ENCODE measurements at regions not wholly inside any gene's neighbourhood (a gene's known extent, or its start where the extent isn't known, plus 50 kb on each side); places are given as distances from the start of the nearest gene placed in this dataset.

- H3K4me3 ChIP-seq (ENCODE audit: low read depth, low read length) = no peak overlapping the region
- DNase-seq (ENCODE audit: low read depth) = peak; percentile 28
- H3K27me3 ChIP-seq (ENCODE audit: control insufficient read depth, insufficient read depth, low read length) = peaks cover 4% of the 10 kb centered on the region
- TF ChIP-seq, protein P1, sequence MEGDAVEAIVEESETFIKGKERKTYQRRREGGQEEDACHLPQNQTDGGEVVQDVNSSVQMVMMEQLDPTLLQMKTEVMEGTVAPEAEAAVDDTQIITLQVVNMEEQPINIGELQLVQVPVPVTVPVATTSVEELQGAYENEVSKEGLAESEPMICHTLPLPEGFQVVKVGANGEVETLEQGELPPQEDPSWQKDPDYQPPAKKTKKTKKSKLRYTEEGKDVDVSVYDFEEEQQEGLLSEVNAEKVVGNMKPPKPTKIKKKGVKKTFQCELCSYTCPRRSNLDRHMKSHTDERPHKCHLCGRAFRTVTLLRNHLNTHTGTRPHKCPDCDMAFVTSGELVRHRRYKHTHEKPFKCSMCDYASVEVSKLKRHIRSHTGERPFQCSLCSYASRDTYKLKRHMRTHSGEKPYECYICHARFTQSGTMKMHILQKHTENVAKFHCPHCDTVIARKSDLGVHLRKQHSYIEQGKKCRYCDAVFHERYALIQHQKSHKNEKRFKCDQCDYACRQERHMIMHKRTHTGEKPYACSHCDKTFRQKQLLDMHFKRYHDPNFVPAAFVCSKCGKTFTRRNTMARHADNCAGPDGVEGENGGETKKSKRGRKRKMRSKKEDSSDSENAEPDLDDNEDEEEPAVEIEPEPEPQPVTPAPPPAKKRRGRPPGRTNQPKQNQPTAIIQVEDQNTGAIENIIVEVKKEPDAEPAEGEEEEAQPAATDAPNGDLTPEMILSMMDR (IDR thresholded peaks at IDR 0.05; ENCODE audit: insufficient read depth, low read length, poor library complexity, severe bottlenecking) = no peak
- H3K36me3 ChIP-seq (ENCODE audit: control insufficient read depth, insufficient read depth, low read length) = no peaks in the 10 kb centered on the region
These were observed 81.3 kb downstream of the KCNF1 start for GRCh38 chr2:10993001-10993481.

GRCh38 chr2:10995366-10995970 is 83.7 kb downstream of the KCNF1 start:
- DNase-seq (ENCODE audit: low read depth) = no peak
- TF ChIP-seq, protein P1 (IDR thresholded peaks at IDR 0.05; ENCODE audit: insufficient read depth, low read length, poor library complexity, severe bottlenecking) = no peak
- Histone ChIP-seq H3K36me3 (ENCODE audit: control insufficient read depth, insufficient read depth, low read length) (no peaks in the 10 kb centered on the region), H3K4me3 (ENCODE audit: low read depth, low read length) (no peak overlapping the region), H3K27me3 (ENCODE audit: control insufficient read depth, insufficient read depth, low read length) (peaks cover 4% of the 10 kb centered on the region)

DNA sequence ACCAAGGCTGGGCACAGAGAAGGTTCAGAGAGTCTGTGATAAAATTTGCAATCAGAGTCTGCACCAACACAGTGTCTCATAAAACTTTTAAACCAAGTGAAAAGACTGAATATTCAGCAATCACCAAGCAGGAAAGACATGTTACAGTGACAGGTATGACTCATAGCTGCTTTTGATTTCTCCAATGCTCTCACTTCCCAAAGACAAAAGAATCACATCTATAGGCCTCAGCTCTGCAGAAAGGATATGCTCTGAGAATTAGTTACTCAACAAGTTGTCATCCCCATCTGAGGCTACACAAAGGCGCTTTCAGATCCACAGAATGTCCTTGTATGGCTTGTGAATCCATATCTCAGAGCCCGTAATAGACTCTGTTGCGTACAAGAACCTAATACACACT is 92.5 kb downstream of the KCNF1 start:
- no peaks in the 10 kb centered on the region for H3K27me3 ChIP-seq (ENCODE audit: control insufficient read depth, insufficient read depth, low read length)
- DNase-seq (ENCODE audit: low read depth) = peak; percentile 57
- TF ChIP-seq, protein P1 (IDR thresholded peaks at IDR 0.05; ENCODE audit: insufficient read depth, low read length, poor library complexity, severe bottlenecking) = no peak
- H3K4me3 ChIP-seq (ENCODE audit: low read depth, low read length) = no peak overlapping the region
- no peaks in the 10 kb centered on the region for H3K36me3 ChIP-seq (ENCODE audit: control insufficient read depth, insufficient read depth, low read length)

GRCh38 chr2:11005032-11005431 is 93.3 kb downstream of the KCNF1 start:
- TF ChIP-seq, protein P1 (IDR thresholded peaks at IDR 0.05; ENCODE audit: insufficient read depth, low read length, poor library complexity, severe bottlenecking) = no peak
- DNase-seq (ENCODE audit: low read depth) = no peak
- H3K27me3 ChIP-seq (ENCODE audit: control insufficient read depth, insufficient read depth, low read length) = no peaks in the 10 kb centered on the region
- H3K36me3 ChIP-seq (ENCODE audit: control insufficient read depth, insufficient read depth, low read length) = no peaks in the 10 kb centered on the region
- no peak overlapping the region for H3K4me3 ChIP-seq (ENCODE audit: low read depth, low read length)

DNA sequence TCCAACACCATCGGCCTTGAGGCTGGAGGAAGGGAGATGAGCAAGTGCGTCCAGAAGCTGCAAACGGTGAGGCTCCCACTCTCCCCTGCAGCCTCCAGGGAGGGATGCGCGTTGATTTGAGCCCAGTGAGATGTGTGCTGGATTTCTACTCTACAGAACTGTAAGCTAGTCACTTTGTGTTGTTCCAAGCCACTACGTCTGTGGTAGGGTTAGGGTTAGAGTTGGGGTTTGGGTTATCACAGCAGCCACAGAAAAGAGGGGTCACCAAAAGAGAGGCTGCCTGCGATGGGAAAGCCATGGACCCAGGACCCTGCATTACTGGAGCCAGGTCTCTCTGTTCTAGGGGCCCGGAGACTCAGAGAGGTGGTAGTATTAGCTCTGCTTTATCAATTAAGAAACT is 94.5 kb downstream of the KCNF1 start:
- DNase-seq (ENCODE audit: low read depth) = no peak
- TF ChIP-seq, protein P1 (IDR thresholded peaks at IDR 0.05; ENCODE audit: insufficient read depth, low read length, poor library complexity, severe bottlenecking) = no peak
- no peaks in the 10 kb centered on the region for H3K27me3 ChIP-seq (ENCODE audit: control insufficient read depth, insufficient read depth, low read length)

More for the DNA sequence above, 94.5 kb downstream of the KCNF1 start:
- H3K4me3 ChIP-seq (ENCODE audit: low read depth, low read length) = no peak overlapping the region
- H3K36me3 ChIP-seq (ENCODE audit: control insufficient read depth, insufficient read depth, low read length) = no peaks in the 10 kb centered on the region
